ENCODE measurements at regions not wholly inside any gene's neighbourhood (a gene's known extent, or its start where the extent isn't known, plus 50 kb on each side); places are given as distances from the start of the nearest gene placed in this dataset.

- no peak for DNase-seq (ENCODE audit: low spot score)
- no peaks in the 10 kb centered on the region for H3K27me3 ChIP-seq (ENCODE audit: control insufficient read depth in 4 of 4, insufficient read depth in 4 of 4, low read length in 3 of 4)
- H3K4me1 ChIP-seq (ENCODE audit: control insufficient read depth in 4 of 4, insufficient read depth in 4 of 4, low read length in 3 of 4) = no peaks in the 10 kb centered on the region
- H3K27ac ChIP-seq (ENCODE audit: low read depth in 1 of 2, low read length in 2 of 2) = no peak overlapping the region
- WGBS = 53% methylated on average over 1 of the region's 1 CpG
- no peaks in the 10 kb centered on the region for H3K9me3 ChIP-seq (ENCODE audit: control insufficient read depth in 4 of 4, low read length in 3 of 4)
- H3K4me3 ChIP-seq (ENCODE audit: low read depth in 1 of 3, low read length in 3 of 3) = no peak overlapping the region
- no peaks in the 10 kb centered on the region for H3K36me3 ChIP-seq (ENCODE audit: control insufficient read depth in 4 of 4, insufficient read depth in 3 of 4, low read depth in 1 of 4, low read length in 3 of 4)
- no peak for TF ChIP-seq MAX (IDR thresholded peaks at IDR 0.05)
- no peak for TF ChIP-seq CTCF (IDR thresholded peaks at IDR 0.05; ENCODE audit: low read depth, low read length, missing input control)
- no peak for TF ChIP-seq SP1 (IDR thresholded peaks at IDR 0.05)
- TF ChIP-seq ATF3 (IDR thresholded peaks at IDR 0.05) = no peak
- TF ChIP-seq GABPA (IDR thresholded peaks at IDR 0.05 in 1 of 2, conservative IDR thresholded peaks at IDR 0.05 in 1 of 2) = no peak
- no peak overlapping the region for H3K9ac ChIP-seq (ENCODE audit: low read depth in 1 of 2, low read length in 2 of 2)
These were observed 126.8 kb upstream of the PTPN3 start for GRCh38 chr9:109624896-109625295.

GRCh38 chr9:109627042-109627441, 128.9 kb upstream of the PTPN3 start:
- WGBS = 79% methylated on average over 4 of the region's 4 CpGs
- TF ChIP-seq ZBTB33 (IDR thresholded peaks at IDR 0.05) (no peak), NR2F2 (IDR thresholded peaks at IDR 0.05) (no peak), GABPA (IDR thresholded peaks at IDR 0.05 in 1 of 2, conservative IDR thresholded peaks at IDR 0.05 in 1 of 2) (no peak), HNF4G (IDR thresholded peaks at IDR 0.05) (no peak), REST (IDR thresholded peaks at IDR 0.05) (no peak), ATF3 (IDR thresholded peaks at IDR 0.05) (no peak)
- Histone ChIP-seq H3K27ac (ENCODE audit: low read depth in 1 of 2, low read length in 2 of 2) (no peak overlapping the region), H3K9me3 (ENCODE audit: control insufficient read depth in 4 of 4, low read length in 3 of 4) (no peaks in the 10 kb centered on the region), H3K27me3 (ENCODE audit: control insufficient read depth in 4 of 4, insufficient read depth in 4 of 4, low read length in 3 of 4) (no peaks in the 10 kb centered on the region), H3K4me3 (ENCODE audit: low read depth in 1 of 3, low read length in 3 of 3) (no peak overlapping the region), H3K9ac (ENCODE audit: low read depth in 1 of 2, low read length in 2 of 2) (no peak overlapping the region), H3K4me1 (ENCODE audit: control insufficient read depth in 4 of 4, insufficient read depth in 4 of 4, low read length in 3 of 4) (no peaks in the 10 kb centered on the region), H3K36me3 (ENCODE audit: control insufficient read depth in 4 of 4, insufficient read depth in 3 of 4, low read depth in 1 of 4, low read length in 3 of 4) (no peaks in the 10 kb centered on the region)
- DNase-seq (ENCODE audit: low spot score) = no peak

All from liver (tissue), 8 donors.